CD4-positive, alpha-beta memory T cell (primary cell): ENCODE measurements at regions not wholly inside any gene's neighbourhood (a gene's known extent, or its start where the extent isn't known, plus 50 kb on each side); places are given as distances from the start of the nearest gene placed in this dataset.

Experiments used
- CTCF ChIA-PET: fragments of 350-600 bp; sonication (Branson Sonifier 250); formaldehyde crosslinking; loops from one replicate; lab custom pipeline; 2021; ENCODE audit warnings: inconsistent platforms; ENCODE audit not compliant: partially characterized antibody; lab: Charles Lee
- POLR2A ChIA-PET: fragments of 350-600 bp; sonication (Branson Sonifier 250); formaldehyde crosslinking; loops from one replicate; lab custom pipeline; 2021; ENCODE audit not compliant: partially characterized antibody; lab: Charles Lee
- DNase-seq, 5 donors: peaks; one replicate each; pipeline versions ENCODE4 v3.0.0 to v3.0.0-alpha.2; 2020 to 2022; ENCODE audit warnings: mixed read lengths in 1 of 5
- H3K27ac ChIP-seq: one replicate; pipeline ENCODE4 v1.7.0; 2013; ENCODE audit warnings: low read depth, low read length
- H3K27me3 ChIP-seq: 2 replicates; pipeline ENCODE4 v1.7.0; 2013; ENCODE audit warnings: mild to moderate bottlenecking, low read length, moderate library complexity; ENCODE audit not compliant: insufficient read depth
- H3K36me3 ChIP-seq: 2 replicates; pipeline ENCODE4 v1.7.0; 2013; ENCODE audit warnings: mild to moderate bottlenecking, low read length, moderate library complexity; ENCODE audit not compliant: insufficient read depth
- H3K4me1 ChIP-seq: 2 replicates; pipeline ENCODE4 v1.7.0; 2013; ENCODE audit warnings: mild to moderate bottlenecking, low read length, moderate library complexity; ENCODE audit not compliant: insufficient read depth
- H3K4me3 ChIP-seq, 2 donors: one replicate each; pipeline ENCODE4 v1.7.0; 2013; ENCODE audit warnings: low read length in 2 of 2, mild to moderate bottlenecking in 1 of 2
- H3K9me3 ChIP-seq, 2 donors: one replicate each; pipeline ENCODE4 v1.7.0; 2013; ENCODE audit warnings: low read length in 2 of 2, control low read depth in 1 of 2; ENCODE audit not compliant: control insufficient read depth in 1 of 2
- H3K27ac Mint-ChIP-seq, 7 donors: one replicate each; pipeline ENCODE4 v1.8.0; 2020 to 2021; ENCODE audit warnings: mixed read lengths in 7 of 7, mild to moderate bottlenecking in 6 of 7, inconsistent platforms in 3 of 7, moderate library complexity in 3 of 7
- H3K27me3 Mint-ChIP-seq, 2 donors: one replicate each; pipeline ENCODE4 v1.8.0; 2020 to 2021; ENCODE audit warnings: mixed read lengths in 2 of 2
- H3K36me3 Mint-ChIP-seq, 2 donors: one replicate each; pipeline ENCODE4 v1.8.0; 2020 to 2021; ENCODE audit warnings: mixed read lengths in 2 of 2, inconsistent platforms in 1 of 2, mild to moderate bottlenecking in 1 of 2
- H3K4me1 Mint-ChIP-seq, 4 donors: one replicate each; pipeline ENCODE4 v1.8.0; 2020 to 2021; ENCODE audit warnings: mixed read lengths in 4 of 4, mild to moderate bottlenecking in 1 of 4
- H3K4me3 Mint-ChIP-seq, 8 donors: one replicate each; pipeline ENCODE4 v1.8.0; 2020 to 2021; ENCODE audit warnings: mixed read lengths in 8 of 8, mild to moderate bottlenecking in 7 of 8, moderate library complexity in 6 of 8, inconsistent platforms in 3 of 8
- H3K9me3 Mint-ChIP-seq, 8 donors: one replicate each; pipeline ENCODE4 v1.8.0; 2020 to 2021; ENCODE audit warnings: mixed read lengths in 8 of 8, mild to moderate bottlenecking in 5 of 8, inconsistent platforms in 3 of 8, moderate library complexity in 1 of 8
- intact Hi-C: fragments of 100-400 bp; cut with micrococcal nuclease; formaldehyde crosslinking; loops from one replicate; pipeline ENCODE4 v1.15.1; 2023

- intact Hi-C loops = no loop called here
Observed at GRCh38 chr11:115996125-115996807, 492.1 kb upstream of the CADM1 start.

GRCh38 chr11:115993590-115993989 is 489.4 kb upstream of the CADM1 start:
- POLR2A ChIA-PET = no interaction called here
- Mint-ChIP-seq H3K27me3 (peaks cover 0 to 4% of the 10 kb centered on the region in 2 donors), H3K4me1 (no peaks in the 10 kb centered on the region), H3K4me3 (no peak overlapping the region), H3K27ac (no peak overlapping the region), H3K36me3 (no peaks in the 10 kb centered on the region), H3K9me3 (peaks cover 0 to 4% (median under 1%) of the 10 kb centered on the region in 8 donors)
- no peak overlapping the region for H3K27ac ChIP-seq
- H3K27me3 ChIP-seq = no peaks in the 10 kb centered on the region
- no peak overlapping the region for H3K4me3 ChIP-seq
- H3K4me1 ChIP-seq = no peaks in the 10 kb centered on the region
- H3K36me3 ChIP-seq = no peaks in the 10 kb centered on the region
- H3K9me3 ChIP-seq = no peaks in the 10 kb centered on the region
- intact Hi-C loops = no loop called here
- no peak for DNase-seq
- CTCF ChIA-PET = no interaction called here

More at GRCh38 chr11:115996125-115996807, 492.1 kb upstream of the CADM1 start:
- H3K9me3 ChIP-seq = no peaks in the 10 kb centered on the region
- POLR2A ChIA-PET = no interaction called here
- no peak overlapping the region for H3K27ac Mint-ChIP-seq
- CTCF ChIA-PET = no interaction called here
- H3K4me1 Mint-ChIP-seq = no peaks in the 10 kb centered on the region
- no peak overlapping the region for H3K4me3 ChIP-seq
- no peak overlapping the region for H3K4me3 Mint-ChIP-seq
- H3K36me3 ChIP-seq = no peaks in the 10 kb centered on the region
- H3K27me3 Mint-ChIP-seq = peaks cover 0 to 4% of the 10 kb centered on the region in 2 donors
- DNase-seq = no peak
- H3K9me3 Mint-ChIP-seq = peaks cover 0 to 4% (median 0%) of the 10 kb centered on the region in 8 donors
- H3K27ac ChIP-seq = no peak overlapping the region
- no peaks in the 10 kb centered on the region for H3K36me3 Mint-ChIP-seq
- H3K4me1 ChIP-seq = no peaks in the 10 kb centered on the region
- no peaks in the 10 kb centered on the region for H3K27me3 ChIP-seq

DNA sequence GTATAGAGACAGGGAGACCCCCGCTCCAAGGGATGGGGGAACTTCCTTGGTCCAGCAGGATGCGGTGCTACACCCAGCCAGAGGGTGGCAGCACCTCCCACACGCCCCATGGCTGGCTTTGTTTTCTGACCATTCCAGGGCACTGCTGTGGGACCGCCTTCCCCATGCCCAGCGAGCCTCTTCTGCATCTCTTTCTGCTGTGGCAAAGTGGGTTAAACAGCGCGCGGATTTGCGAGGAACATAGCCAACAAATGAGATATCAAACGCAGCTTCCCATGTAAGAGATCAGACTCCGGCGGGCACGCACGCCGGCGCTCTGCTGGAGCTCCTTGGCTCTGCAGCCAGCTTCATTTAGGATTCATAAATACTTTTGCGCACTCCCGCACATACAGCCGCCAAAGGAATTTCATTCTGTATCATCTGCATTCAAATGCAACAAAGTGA is 485.8 kb upstream of the CADM1 start:
- Mint-ChIP-seq H3K27me3 (peaks cover 0 to 2% of the 10 kb centered on the region in 2 donors), H3K27ac (no peak overlapping the region), H3K4me1 (no peaks in the 10 kb centered on the region), H3K9me3 (peaks cover 0 to 4% (median 0%) of the 10 kb centered on the region in 8 donors), H3K36me3 (no peaks in the 10 kb centered on the region), H3K4me3 (no peak overlapping the region)
- ChIA-PET CTCF (no interaction called here), POLR2A (no interaction called here)
- intact Hi-C loops = no loop called here
- no peak for DNase-seq
- Histone ChIP-seq H3K36me3 (no peaks in the 10 kb centered on the region), H3K4me1 (no peaks in the 10 kb centered on the region), H3K27ac (no peak overlapping the region), H3K27me3 (no peaks in the 10 kb centered on the region), H3K9me3 (no peaks in the 10 kb centered on the region), H3K4me3 (no peak overlapping the region)

DNA sequence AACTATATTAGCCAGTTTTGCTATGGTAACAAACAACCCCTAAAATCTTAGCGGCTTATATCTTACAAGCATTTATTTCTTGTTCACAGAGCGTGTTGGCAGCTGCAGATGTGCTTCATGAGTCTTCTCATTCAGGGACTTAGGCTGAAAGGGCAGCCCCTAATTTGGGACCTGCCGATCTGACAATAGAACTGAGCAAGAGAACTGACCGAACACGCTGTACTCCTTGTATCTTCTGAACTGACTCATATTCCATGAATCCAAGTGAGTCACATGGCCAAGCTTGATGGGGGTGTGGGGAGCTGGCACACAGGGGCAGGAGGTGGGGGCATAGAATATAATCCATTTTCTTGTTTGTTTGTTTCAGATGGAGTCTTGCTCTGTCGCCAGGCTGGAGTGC is 481.7 kb upstream of the CADM1 start:
- H3K27ac Mint-ChIP-seq = no peak overlapping the region
- CTCF ChIA-PET = no interaction called here
- Histone ChIP-seq H3K9me3 (no peaks in the 10 kb centered on the region), H3K4me3 (no peak overlapping the region), H3K36me3 (no peaks in the 10 kb centered on the region), H3K4me1 (no peaks in the 10 kb centered on the region), H3K27me3 (no peaks in the 10 kb centered on the region), H3K27ac (no peak overlapping the region)
- POLR2A ChIA-PET = no interaction called here
- peaks cover 0 to 2% of the 10 kb centered on the region in 2 donors for H3K27me3 Mint-ChIP-seq
- H3K36me3 Mint-ChIP-seq = no peaks in the 10 kb centered on the region
- no peak for DNase-seq
- no peak overlapping the region for H3K4me3 Mint-ChIP-seq
- intact Hi-C loops = no loop called here
- H3K9me3 Mint-ChIP-seq = peaks cover 0 to 4% (median 0%) of the 10 kb centered on the region in 8 donors
- no peaks in the 10 kb centered on the region for H3K4me1 Mint-ChIP-seq

GRCh38 chr11:115984228-115984627 is 480.0 kb upstream of the CADM1 start:
- H3K4me3 ChIP-seq = no peak overlapping the region
- ChIA-PET POLR2A (no interaction called here), CTCF (no interaction called here)
- no peaks in the 10 kb centered on the region for H3K27me3 ChIP-seq
- H3K4me3 Mint-ChIP-seq = no peak overlapping the region
- H3K27me3 Mint-ChIP-seq = peaks cover 0 to 2% of the 10 kb centered on the region in 2 donors
- no peak for DNase-seq
- no peak overlapping the region for H3K27ac Mint-ChIP-seq
- H3K9me3 ChIP-seq = no peaks in the 10 kb centered on the region
- H3K4me1 Mint-ChIP-seq = no peaks in the 10 kb centered on the region
- intact Hi-C loops = no loop called here
- H3K27ac ChIP-seq = no peak overlapping the region
- peaks cover 0 to 3% (median 0%) of the 10 kb centered on the region in 8 donors for H3K9me3 Mint-ChIP-seq
- H3K36me3 ChIP-seq = no peaks in the 10 kb centered on the region
- H3K36me3 Mint-ChIP-seq = no peaks in the 10 kb centered on the region
- no peaks in the 10 kb centered on the region for H3K4me1 ChIP-seq

GRCh38 chr11:115982666-115983065 is 478.5 kb upstream of the CADM1 start:
- CTCF ChIA-PET = no interaction called here
- no peak for DNase-seq

GRCh38 chr11:115981814-115982471 is 477.7 kb upstream of the CADM1 start:
- H3K9me3 Mint-ChIP-seq = peaks cover 0 to 5% (median 0%) of the 10 kb centered on the region in 8 donors
- POLR2A ChIA-PET = no interaction called here
- intact Hi-C loops = no loop called here
- H3K36me3 Mint-ChIP-seq = no peaks in the 10 kb centered on the region
- H3K4me1 Mint-ChIP-seq = no peaks in the 10 kb centered on the region
- H3K27me3 Mint-ChIP-seq = peaks cover 2 to 3% of the 10 kb centered on the region in 2 donors
- no peaks in the 10 kb centered on the region for H3K27me3 ChIP-seq
- no peaks in the 10 kb centered on the region for H3K4me1 ChIP-seq
- CTCF ChIA-PET = no interaction called here
- no peak overlapping the region for H3K27ac ChIP-seq
- no peak overlapping the region for H3K4me3 Mint-ChIP-seq
- no peaks in the 10 kb centered on the region for H3K36me3 ChIP-seq
- no peak for DNase-seq
- H3K4me3 ChIP-seq = no peak overlapping the region
- no peak overlapping the region for H3K27ac Mint-ChIP-seq
- H3K9me3 ChIP-seq = no peaks in the 10 kb centered on the region

More at GRCh38 chr11:115982666-115983065, 478.5 kb upstream of the CADM1 start:
- Histone ChIP-seq H3K36me3 (no peaks in the 10 kb centered on the region), H3K27me3 (no peaks in the 10 kb centered on the region), H3K9me3 (no peaks in the 10 kb centered on the region), H3K27ac (no peak overlapping the region), H3K4me3 (no peak overlapping the region), H3K4me1 (no peaks in the 10 kb centered on the region)
- Mint-ChIP-seq H3K27ac (no peak overlapping the region), H3K9me3 (peaks cover 0 to 3% (median 0%) of the 10 kb centered on the region in 8 donors), H3K4me1 (no peaks in the 10 kb centered on the region), H3K4me3 (no peak overlapping the region), H3K36me3 (no peaks in the 10 kb centered on the region), H3K27me3 (peaks cover 0 to 2% of the 10 kb centered on the region in 2 donors)
- intact Hi-C loops = no loop called here
- POLR2A ChIA-PET = no interaction called here
